Neural progenitor cell (in vitro differentiated cells): ENCODE measurements at regions not wholly inside any gene's neighbourhood (a gene's known extent, or its start where the extent isn't known, plus 50 kb on each side); places are given as distances from the start of the nearest gene placed in this dataset.

Source experiments
- CTCF ChIP-seq: fragments of 200-600 bp; sonication (generic); IDR thresholded peaks from 2 replicates; pipeline ENCODE4 v1.5.1; 2017; ENCODE audit warnings: antibody characterized with exemption, mild to moderate bottlenecking
- EZH2 ChIP-seq: fragments of 200-600 bp; sonication (generic); IDR thresholded peaks from 2 replicates; pipeline ENCODE4 v1.6.1; 2017; ENCODE audit warnings: antibody characterized with exemption, mild to moderate bottlenecking, moderate library complexity

DNA sequence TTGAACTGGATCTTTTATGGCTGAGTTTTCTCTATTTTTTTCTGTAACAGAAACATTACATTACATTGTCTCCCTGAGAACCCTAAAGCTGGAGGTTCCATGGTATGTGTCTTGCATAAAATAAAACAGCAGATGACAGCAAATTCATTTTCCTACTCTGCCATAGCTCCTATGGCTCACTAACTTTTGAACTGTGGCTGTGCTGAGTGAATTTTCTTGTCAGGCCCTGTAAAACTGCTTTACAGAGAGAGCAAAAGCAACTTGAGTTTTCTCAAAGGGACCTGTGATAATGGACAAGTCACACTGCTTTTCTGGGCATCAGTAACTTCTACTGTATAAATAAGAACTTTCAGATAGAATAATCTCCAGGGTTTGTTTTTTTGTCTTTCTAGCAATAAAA lies 129.9 kb upstream of the TSC22D2 start:
- TF ChIP-seq CTCF: no peak
- TF ChIP-seq EZH2: no peak
